HK-2 (cell line): ENCODE measurements at regions not wholly inside any gene's neighbourhood (a gene's known extent, or its start where the extent isn't known, plus 50 kb on each side); places are given as distances from the start of the nearest gene placed in this dataset.

Experiments used
- DNase-seq: peaks from one replicate; pipeline ENCODE4 v3.0.0-alpha.2; 2018; ENCODE audit not compliant: unreplicated experiment

- DNase-seq: no peak
These were observed 125.1 kb upstream of the SLC25A36 start for GRCh38 chr3:140816372-140817195.

DNA sequence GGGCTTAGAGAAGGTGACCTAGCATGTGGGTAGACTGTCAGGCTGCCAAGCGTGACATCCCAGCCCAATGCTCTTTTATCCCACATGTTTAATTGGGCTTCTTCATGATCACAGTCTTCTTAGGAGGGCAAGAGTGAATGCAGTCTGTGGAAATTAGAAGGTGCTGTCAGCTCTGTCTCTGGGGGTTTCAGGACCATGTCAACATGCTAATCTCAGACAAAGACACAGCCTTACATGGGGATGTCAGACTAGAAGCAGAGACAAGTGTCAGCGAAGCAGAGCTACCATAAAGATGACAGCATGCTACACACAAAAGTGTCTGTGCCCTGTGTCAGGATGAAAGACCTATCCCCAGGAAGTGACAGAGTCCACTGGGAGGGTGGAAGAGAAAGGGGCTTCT, 120.1 kb upstream of the SLC25A36 start:
- DNase-seq: no peak

- no peak for DNase-seq
These were observed 119.1 kb upstream of the SLC25A36 start for GRCh38 chr3:140822401-140823047.

- no peak for DNase-seq
These were observed 118.5 kb upstream of the SLC25A36 start for GRCh38 chr3:140823106-140823505.

DNA sequence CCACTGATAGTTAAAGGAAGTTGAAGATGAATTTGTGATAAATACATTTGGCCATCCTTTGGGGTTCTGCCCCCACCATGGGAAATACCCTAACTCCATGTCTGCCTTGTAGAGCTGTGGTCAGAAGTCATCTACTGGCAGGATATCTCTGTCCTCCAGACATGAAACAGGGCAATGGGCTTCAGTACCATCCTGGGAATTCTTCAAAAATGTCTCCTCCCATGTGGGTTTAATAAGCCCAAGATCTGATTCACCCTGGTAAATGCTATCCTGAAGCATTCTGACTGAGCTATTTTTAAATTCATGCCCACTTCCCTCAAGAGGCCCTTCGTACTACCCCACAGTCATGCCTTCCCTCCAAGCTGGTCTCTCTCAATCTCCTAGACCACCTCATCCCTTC, 113.7 kb upstream of the SLC25A36 start:
- no peak for DNase-seq

DNA sequence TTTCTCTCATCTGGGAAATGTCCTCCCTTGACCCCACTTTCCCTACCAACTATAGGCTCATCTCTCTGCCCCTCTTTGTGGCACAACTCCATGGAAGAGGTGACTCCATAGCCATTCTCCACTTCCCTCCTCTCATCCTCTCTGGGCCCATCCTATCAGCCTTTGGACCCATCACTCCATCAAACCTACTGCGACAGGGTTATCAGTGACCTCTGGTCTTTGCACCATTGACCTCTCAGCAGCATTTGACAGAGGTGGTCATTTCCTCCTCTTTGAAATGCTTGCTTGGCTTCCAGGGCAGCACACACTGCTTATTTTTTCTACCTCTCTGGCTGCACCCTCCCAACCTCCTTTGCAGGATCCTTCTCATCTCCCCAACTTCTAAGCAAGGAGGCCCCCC, 113.1 kb upstream of the SLC25A36 start:
- no peak for DNase-seq

DNA sequence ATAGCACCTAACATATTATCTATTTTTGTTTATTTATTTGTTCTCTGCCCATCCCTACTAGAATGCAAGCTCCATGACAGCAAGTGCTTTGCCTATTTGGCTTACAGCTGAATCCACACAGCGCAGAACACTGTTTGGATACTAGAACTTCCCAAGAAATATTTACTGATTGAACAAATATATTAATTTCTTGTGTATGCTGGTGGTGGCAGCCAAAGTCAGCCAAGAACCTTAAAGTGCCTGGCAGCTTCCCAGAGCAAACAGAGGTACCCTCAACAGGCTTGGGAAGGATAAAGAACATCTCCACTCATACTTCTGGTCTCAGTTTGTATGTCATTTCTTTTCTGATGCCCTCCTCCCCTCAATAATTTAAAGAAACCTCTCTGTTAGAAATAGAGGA, 111.8 kb upstream of the SLC25A36 start:
- DNase-seq: no peak

- no peak for DNase-seq
These were observed 111.2 kb upstream of the SLC25A36 start for GRCh38 chr3:140830391-140830790.

GRCh38 chr3:140832883-140833282, 108.8 kb upstream of the SLC25A36 start:
- no peak for DNase-seq

GRCh38 chr3:140834266-140835037, 107.2 kb upstream of the SLC25A36 start:
- DNase-seq: peak; percentile 5

DNA sequence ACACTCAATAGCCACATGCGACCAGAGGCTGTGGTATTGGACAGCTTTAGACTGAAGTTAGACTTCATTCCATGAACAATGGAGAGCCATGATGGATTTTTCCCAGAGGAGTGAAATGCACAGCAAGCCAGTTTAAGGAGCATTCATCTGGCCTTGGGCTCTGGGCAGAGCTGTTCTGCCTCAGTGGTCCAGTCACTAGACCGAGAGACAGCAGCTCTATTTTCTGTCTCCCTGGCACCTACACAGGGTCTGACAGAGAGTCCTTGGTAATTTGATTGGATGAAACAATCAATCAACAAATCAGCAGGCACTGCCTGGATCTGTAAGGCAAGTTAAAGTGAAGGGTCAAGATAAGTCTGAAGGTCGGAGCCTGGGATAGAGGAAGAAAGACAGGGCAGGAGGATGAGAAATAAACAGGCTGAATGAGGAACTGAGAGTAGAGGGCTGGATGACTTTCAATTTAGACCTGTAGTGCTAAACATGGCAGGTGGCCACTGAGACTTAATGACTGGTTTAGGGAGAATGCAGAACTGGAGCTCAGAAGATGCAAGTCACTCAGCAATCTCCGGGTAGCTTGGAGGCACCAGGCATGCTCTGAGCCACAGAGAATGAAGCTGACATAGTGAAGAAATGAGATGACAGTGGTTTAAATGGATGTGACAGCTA, 98.5 kb upstream of the SLC25A36 start:
- DNase-seq: no peak

DNA sequence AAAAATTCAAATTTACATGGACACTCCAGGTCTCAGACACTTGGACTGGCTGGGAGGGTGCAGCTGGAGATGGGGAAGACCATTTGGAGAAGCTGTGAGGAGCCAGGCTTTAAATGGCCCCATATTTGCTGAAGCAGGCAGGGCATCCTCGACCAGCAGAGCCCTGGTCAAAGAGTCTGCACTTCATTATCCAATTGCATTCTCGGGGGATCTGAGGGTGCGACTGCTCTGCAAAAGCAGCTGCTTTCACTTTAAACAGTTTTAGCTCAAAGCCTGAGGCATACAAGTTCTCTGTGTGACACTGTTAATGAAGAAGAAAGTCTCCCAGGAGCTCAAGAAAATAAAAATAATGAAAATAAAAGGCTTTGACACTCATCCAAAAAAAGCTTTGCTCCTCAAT, 98.0 kb upstream of the SLC25A36 start:
- no peak for DNase-seq

- DNase-seq: no peak
These were observed 97.6 kb upstream of the SLC25A36 start for GRCh38 chr3:140844072-140844471.

GRCh38 chr3:140845882-140846281, 95.8 kb upstream of the SLC25A36 start:
- DNase-seq: no peak

DNA sequence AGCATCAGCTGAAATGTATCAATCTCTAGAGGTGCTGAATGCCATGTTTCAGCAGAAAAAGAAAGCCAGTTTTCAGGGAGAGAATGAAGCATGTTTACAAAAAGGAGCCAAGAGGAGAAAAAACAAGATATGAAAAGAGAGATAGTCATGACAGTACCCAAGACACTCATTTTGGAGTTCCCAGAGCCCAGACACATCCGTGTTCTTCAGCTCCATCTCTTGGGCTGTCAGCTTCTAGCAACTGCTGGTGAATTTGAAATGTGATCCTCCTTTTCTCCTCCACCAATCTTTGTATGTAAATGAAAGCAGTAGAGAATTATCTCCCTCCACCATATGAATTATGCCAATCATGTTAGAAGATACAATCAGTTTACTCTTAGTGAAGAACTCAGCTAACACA, 93.0 kb upstream of the SLC25A36 start:
- no peak for DNase-seq

GRCh38 chr3:140850210-140850955, 91.3 kb upstream of the SLC25A36 start:
- peak; percentile 6 for DNase-seq

- DNase-seq: no peak
These were observed 86.7 kb upstream of the SLC25A36 start for GRCh38 chr3:140854961-140855360.

GRCh38 chr3:140856905-140857304, 84.7 kb upstream of the SLC25A36 start:
- DNase-seq: no peak

DNA sequence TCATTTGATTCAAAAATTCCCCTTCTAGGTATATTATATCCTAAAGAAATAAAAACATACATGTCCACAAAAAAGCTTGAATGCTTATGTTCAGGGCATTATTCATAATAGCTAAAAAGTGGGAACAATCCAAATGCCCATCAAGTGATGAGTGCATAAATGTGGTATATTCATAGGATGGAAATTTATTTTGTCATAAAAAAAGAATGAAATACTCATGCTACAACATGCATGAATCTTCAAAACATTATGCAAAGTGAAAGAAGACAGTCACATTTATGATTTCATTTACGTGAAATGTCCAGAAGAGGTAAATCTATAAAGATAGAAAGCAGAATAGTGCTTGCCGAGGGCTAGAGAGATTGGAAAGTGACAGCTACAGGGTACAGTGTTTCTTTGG, 83.6 kb upstream of the SLC25A36 start:
- DNase-seq: no peak

DNA sequence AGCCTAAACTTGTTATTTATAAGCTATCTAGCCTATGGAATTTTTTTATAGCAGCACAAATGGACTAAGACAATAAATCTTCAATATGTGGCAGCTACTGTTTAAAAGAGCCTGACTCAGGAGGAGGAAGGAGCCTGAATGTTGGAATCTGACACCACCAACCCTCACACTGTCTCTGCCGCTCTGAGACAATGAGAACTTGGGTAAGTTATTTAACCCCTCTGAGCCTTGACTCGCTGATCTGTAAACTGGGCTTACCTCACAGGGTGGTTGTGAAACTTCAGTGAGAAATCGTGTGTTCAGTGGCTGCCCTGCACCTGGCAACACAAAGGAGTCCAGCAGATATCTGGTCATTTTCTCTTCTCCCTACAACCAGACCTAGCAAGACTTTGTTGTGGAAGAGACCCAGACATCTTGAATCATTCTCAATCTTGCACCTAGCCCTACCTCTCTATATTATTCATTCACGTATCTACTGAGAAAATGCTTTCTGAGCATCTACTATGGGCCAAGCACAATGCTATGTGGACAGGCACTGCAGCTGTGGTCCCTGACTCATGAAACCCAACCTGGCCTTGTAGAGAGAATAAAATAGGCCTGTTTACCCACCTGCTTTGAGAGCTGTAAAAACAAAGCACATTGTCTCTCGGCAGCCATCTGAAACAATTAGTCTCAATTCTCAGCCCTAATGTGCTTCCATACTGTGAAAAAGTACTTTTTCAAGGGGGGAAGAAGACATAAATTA, 81.9 kb upstream of the SLC25A36 start:
- DNase-seq: no peak

GRCh38 chr3:140863580-140864009, 78.0 kb upstream of the SLC25A36 start:
- DNase-seq: peak; percentile 53
